ENCODE measurements at regions not wholly inside any gene's neighbourhood (a gene's known extent, or its start where the extent isn't known, plus 50 kb on each side); places are given as distances from the start of the nearest gene placed in this dataset.
A peak's percentile ranks its signal among the peaks of the same experiment; 100 is the strongest.
"Not testable (repeated sequence)": the region's sequence is repeated elsewhere in the genome, so short reads cannot be mapped to it uniquely, and the experiment has no call there.

DNA sequence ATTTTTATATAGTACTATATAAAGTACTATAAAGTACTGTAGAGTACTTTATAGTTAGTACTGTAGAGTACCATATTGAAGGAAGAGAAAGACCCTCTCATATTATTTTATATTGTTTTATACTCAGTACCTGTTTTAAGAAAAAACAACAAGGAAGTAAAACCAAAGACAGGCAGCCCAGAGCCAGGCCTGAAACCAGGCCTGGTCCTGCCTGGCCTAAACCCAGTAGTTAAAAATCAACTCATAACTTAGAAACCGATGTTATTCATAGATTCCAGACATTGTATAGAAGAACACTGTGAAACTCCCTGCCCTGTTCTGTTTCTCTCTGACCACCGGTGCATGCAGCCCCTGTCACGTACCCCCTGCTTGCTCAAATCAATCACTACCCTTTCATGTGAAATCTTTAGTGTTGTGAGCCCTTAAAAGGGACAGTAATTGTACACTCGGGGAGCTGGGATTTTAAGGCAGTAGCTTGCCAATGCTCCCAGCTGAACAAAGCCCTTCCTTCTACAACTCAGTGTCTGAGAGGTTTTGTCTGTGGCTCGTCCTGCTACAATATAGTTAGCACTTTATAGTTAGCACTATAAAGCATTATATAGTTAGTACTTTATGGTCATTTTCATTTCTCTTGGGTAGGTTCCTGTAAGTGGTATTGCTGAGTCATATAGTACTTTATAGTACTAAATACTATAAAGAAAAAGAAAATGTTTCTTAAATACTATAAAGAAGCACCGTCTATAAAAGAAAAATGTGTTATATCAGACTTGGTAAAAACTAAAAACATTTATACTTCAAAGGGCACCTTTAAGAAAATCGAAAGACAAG lies 940.6 kb upstream of the ACO1 start:
- H3K9me3 ChIP-seq (ENCODE audit: control extremely low read depth in 1 of 5, control insufficient read depth in 4 of 5, insufficient read depth in 2 of 5, low read depth in 1 of 5, low read length in 4 of 5); CTCF ChIA-PET: not testable (repeated sequence)

DNA sequence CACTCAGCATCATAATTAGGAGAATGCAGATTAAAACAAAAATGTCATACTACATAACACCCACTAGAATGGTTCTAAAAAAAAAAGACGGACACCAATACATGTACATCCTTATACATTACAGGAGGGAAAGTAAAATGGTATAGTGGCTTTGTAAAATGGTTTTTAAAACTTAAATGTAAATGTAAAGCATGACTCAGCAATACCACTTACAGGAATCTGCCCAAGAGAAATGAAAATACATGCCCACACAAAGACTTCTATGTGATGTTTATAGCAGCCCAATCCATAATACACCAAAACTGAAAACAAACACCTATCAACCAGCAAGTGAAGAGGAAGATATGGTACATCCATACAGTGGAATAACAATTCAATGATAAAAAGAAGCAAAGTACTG lies 939.1 kb upstream of the ACO1 start:
- Histone ChIP-seq H3K27ac (ENCODE audit: insufficient read depth in 1 of 2, low read depth in 1 of 2, low read length in 2 of 2, poor library complexity in 1 of 2, severe bottlenecking in 2 of 2) (no peak overlapping the region), H3K4me3 (ENCODE audit: control insufficient read depth in 1 of 7, extremely low read depth in 1 of 7, insufficient read depth in 4 of 7, low read depth in 2 of 7, low read length in 6 of 7) (no peak overlapping the region), H3K27me3 (replicated peaks in 2 of 5; ENCODE audit: control insufficient read depth in 4 of 5, insufficient read depth in 5 of 5, low read length in 4 of 5) (no peaks in the 10 kb centered on the region), H3K4me1 (ENCODE audit: control extremely low read depth in 1 of 4, control insufficient read depth in 4 of 4, insufficient read depth in 4 of 4, low read length in 3 of 4) (no peaks in the 10 kb centered on the region), H3K9me3 (ENCODE audit: control extremely low read depth in 1 of 5, control insufficient read depth in 4 of 5, insufficient read depth in 2 of 5, low read depth in 1 of 5, low read length in 4 of 5) (no peaks in the 10 kb centered on the region), H3K36me3 (ENCODE audit: control insufficient read depth in 4 of 4, insufficient read depth in 4 of 4, low read length in 3 of 4) (no peaks in the 10 kb centered on the region)
- ChIA-PET POLR2A (no interaction called here), CTCF (no interaction called here)
- WGBS (ENCODE audit: insufficient coverage), result no CpG with 5 or more reads among the region's 1 CpG
- DNase-seq, result no peak

More for the DNA sequence above, 940.6 kb upstream of the ACO1 start:
- DNase-seq; H3K36me3 ChIP-seq (ENCODE audit: control insufficient read depth in 4 of 4, insufficient read depth in 4 of 4, low read length in 3 of 4); POLR2A ChIA-PET; H3K27me3 ChIP-seq (replicated peaks in 2 of 5; ENCODE audit: control insufficient read depth in 4 of 5, insufficient read depth in 5 of 5, low read length in 4 of 5); H3K4me3 ChIP-seq (ENCODE audit: control insufficient read depth in 1 of 7, extremely low read depth in 1 of 7, insufficient read depth in 4 of 7, low read depth in 2 of 7, low read length in 6 of 7); H3K4me1 ChIP-seq (ENCODE audit: control extremely low read depth in 1 of 4, control insufficient read depth in 4 of 4, insufficient read depth in 4 of 4, low read length in 3 of 4); H3K27ac ChIP-seq (ENCODE audit: insufficient read depth in 1 of 2, low read depth in 1 of 2, low read length in 2 of 2, poor library complexity in 1 of 2, severe bottlenecking in 2 of 2): not testable (repeated sequence)
- WGBS (ENCODE audit: insufficient coverage), result no CpG with 5 or more reads among the region's 7 CpGs

DNA sequence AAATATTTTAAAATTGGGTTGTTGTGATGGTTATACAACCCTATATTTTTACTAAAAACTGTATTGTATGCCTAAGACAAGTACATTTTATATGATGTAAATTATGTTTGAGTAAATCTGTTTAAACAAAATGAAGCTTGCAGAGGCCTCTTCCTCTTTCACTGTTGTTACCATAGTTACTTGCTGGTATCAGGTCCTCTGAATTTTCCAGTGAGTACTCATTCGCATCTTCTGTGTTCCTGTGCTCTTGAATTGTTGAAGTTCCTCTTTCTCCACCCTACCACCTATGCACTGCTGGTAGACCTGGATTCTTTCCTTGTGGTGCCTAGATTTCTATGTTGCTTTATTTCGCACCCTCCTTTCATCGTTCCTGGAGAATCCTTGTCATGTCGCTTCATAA lies 938.5 kb upstream of the ACO1 start:
- Histone ChIP-seq H3K27ac (ENCODE audit: insufficient read depth in 1 of 2, low read depth in 1 of 2, low read length in 2 of 2, poor library complexity in 1 of 2, severe bottlenecking in 2 of 2) (no peak overlapping the region), H3K4me3 (ENCODE audit: control insufficient read depth in 1 of 7, extremely low read depth in 1 of 7, insufficient read depth in 4 of 7, low read depth in 2 of 7, low read length in 6 of 7) (no peak overlapping the region), H3K36me3 (ENCODE audit: control insufficient read depth in 4 of 4, insufficient read depth in 4 of 4, low read length in 3 of 4) (no peaks in the 10 kb centered on the region), H3K9me3 (ENCODE audit: control extremely low read depth in 1 of 5, control insufficient read depth in 4 of 5, insufficient read depth in 2 of 5, low read depth in 1 of 5, low read length in 4 of 5) (no peaks in the 10 kb centered on the region), H3K27me3 (replicated peaks in 2 of 5; ENCODE audit: control insufficient read depth in 4 of 5, insufficient read depth in 5 of 5, low read length in 4 of 5) (no peaks in the 10 kb centered on the region), H3K4me1 (ENCODE audit: control extremely low read depth in 1 of 4, control insufficient read depth in 4 of 4, insufficient read depth in 4 of 4, low read length in 3 of 4) (no peaks in the 10 kb centered on the region)
- ChIA-PET CTCF (no interaction called here), POLR2A (no interaction called here)
- WGBS (ENCODE audit: insufficient coverage), result 60% methylated on average over 1 of the region's 4 CpGs
- peak in 2 of 3 donors; percentile 9 to 26 for DNase-seq

DNA sequence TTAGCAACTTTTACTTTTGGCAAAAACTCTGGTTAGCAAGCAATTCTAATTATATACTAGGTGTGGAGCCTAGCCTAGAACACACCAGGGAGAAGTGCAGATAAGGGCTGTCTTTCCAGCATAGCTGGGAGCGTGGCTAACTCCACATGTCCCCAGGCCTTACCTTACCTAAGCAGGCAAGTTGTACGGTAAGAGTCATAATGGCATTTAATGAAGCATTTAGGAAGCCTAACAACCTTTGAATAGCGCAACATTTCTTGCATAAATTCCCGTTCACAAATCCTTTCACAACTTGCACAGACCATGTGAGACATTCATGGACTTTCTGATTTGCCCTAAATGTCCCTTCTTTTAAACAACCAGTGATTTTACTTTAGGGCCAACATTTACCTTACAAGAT lies 917.4 kb upstream of the ACO1 start:
- no peak overlapping the region for H3K27ac ChIP-seq (ENCODE audit: insufficient read depth in 1 of 2, low read depth in 1 of 2, low read length in 2 of 2, poor library complexity in 1 of 2, severe bottlenecking in 2 of 2)
- ChIA-PET CTCF (no interaction called here), POLR2A (no interaction called here)
- H3K9me3 ChIP-seq (ENCODE audit: control extremely low read depth in 1 of 5, control insufficient read depth in 4 of 5, insufficient read depth in 2 of 5, low read depth in 1 of 5, low read length in 4 of 5), result no peaks in the 10 kb centered on the region
- no peak for DNase-seq
- H3K4me3 ChIP-seq (ENCODE audit: control insufficient read depth in 1 of 7, extremely low read depth in 1 of 7, insufficient read depth in 4 of 7, low read depth in 2 of 7, low read length in 6 of 7), result no peak overlapping the region
- H3K36me3 ChIP-seq (ENCODE audit: control insufficient read depth in 4 of 4, insufficient read depth in 4 of 4, low read length in 3 of 4), result no peaks in the 10 kb centered on the region
- H3K4me1 ChIP-seq (ENCODE audit: control extremely low read depth in 1 of 4, control insufficient read depth in 4 of 4, insufficient read depth in 4 of 4, low read length in 3 of 4), result no peaks in the 10 kb centered on the region
- 95% methylated on average over 3 of the region's 4 CpGs for WGBS (ENCODE audit: insufficient coverage)
- no peaks in the 10 kb centered on the region for H3K27me3 ChIP-seq (replicated peaks in 2 of 5; ENCODE audit: control insufficient read depth in 4 of 5, insufficient read depth in 5 of 5, low read length in 4 of 5)

DNA sequence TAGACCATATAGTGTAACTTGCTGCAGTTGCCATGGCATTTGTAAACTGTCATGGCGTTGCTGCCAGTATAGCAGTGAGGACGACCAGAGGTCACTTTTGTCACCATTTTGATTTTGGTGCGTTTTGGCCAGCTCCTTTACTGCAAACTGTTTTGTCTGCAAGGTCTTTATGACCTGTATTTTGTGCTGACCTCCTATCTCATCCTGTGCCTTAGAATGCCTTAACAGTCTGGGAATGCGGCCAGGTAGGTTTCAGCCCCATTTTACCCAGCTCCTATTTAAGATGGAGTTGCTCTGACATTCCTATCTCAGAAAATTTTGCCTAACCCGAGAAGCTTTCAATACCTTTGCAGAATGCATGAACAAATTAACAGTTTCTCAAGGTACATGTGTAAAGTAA lies 914.4 kb upstream of the ACO1 start:
- POLR2A ChIA-PET, result no interaction called here
- no peak for DNase-seq
- CTCF ChIA-PET, result no interaction called here
- Histone ChIP-seq H3K36me3 (ENCODE audit: control insufficient read depth in 4 of 4, insufficient read depth in 4 of 4, low read length in 3 of 4) (no peaks in the 10 kb centered on the region), H3K4me3 (ENCODE audit: control insufficient read depth in 1 of 7, extremely low read depth in 1 of 7, insufficient read depth in 4 of 7, low read depth in 2 of 7, low read length in 6 of 7) (no peak overlapping the region), H3K9me3 (ENCODE audit: control extremely low read depth in 1 of 5, control insufficient read depth in 4 of 5, insufficient read depth in 2 of 5, low read depth in 1 of 5, low read length in 4 of 5) (no peaks in the 10 kb centered on the region), H3K27ac (ENCODE audit: insufficient read depth in 1 of 2, low read depth in 1 of 2, low read length in 2 of 2, poor library complexity in 1 of 2, severe bottlenecking in 2 of 2) (no peak overlapping the region), H3K4me1 (ENCODE audit: control extremely low read depth in 1 of 4, control insufficient read depth in 4 of 4, insufficient read depth in 4 of 4, low read length in 3 of 4) (no peaks in the 10 kb centered on the region), H3K27me3 (replicated peaks in 2 of 5; ENCODE audit: control insufficient read depth in 4 of 5, insufficient read depth in 5 of 5, low read length in 4 of 5) (no peaks in the 10 kb centered on the region)
- 87% methylated on average over 4 of the region's 5 CpGs for WGBS (ENCODE audit: insufficient coverage)

DNA sequence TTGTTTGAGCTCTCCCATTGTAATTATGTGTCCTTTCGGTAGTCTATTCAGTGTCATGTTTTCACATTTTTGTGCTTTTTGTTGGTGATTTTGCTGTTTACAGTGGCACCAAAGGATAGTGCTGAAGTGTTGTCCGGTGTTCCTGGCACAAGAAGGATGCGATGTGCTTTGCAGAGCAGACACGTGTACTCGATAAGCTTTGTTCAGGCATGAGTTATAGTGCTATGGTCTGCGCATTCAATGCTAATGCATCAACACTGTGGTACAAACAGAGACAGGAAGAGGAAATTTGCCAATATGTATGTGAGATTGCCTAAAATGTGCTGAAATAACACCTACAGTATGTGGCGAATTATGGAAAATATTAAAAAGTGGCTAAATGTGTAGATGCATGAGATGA lies 913.4 kb upstream of the ACO1 start:
- Histone ChIP-seq H3K4me3 (ENCODE audit: control insufficient read depth in 1 of 7, extremely low read depth in 1 of 7, insufficient read depth in 4 of 7, low read depth in 2 of 7, low read length in 6 of 7) (no peak overlapping the region), H3K4me1 (ENCODE audit: control extremely low read depth in 1 of 4, control insufficient read depth in 4 of 4, insufficient read depth in 4 of 4, low read length in 3 of 4) (no peaks in the 10 kb centered on the region), H3K9me3 (ENCODE audit: control extremely low read depth in 1 of 5, control insufficient read depth in 4 of 5, insufficient read depth in 2 of 5, low read depth in 1 of 5, low read length in 4 of 5) (no peaks in the 10 kb centered on the region), H3K36me3 (ENCODE audit: control insufficient read depth in 4 of 4, insufficient read depth in 4 of 4, low read length in 3 of 4) (no peaks in the 10 kb centered on the region), H3K27ac (ENCODE audit: insufficient read depth in 1 of 2, low read depth in 1 of 2, low read length in 2 of 2, poor library complexity in 1 of 2, severe bottlenecking in 2 of 2) (no peak overlapping the region), H3K27me3 (replicated peaks in 2 of 5; ENCODE audit: control insufficient read depth in 4 of 5, insufficient read depth in 5 of 5, low read length in 4 of 5) (no peaks in the 10 kb centered on the region)
- CTCF ChIA-PET, result no interaction called here
- 98% methylated on average over 6 of the region's 7 CpGs for WGBS (ENCODE audit: insufficient coverage)
- DNase-seq, result no peak
- POLR2A ChIA-PET, result no interaction called here

DNA sequence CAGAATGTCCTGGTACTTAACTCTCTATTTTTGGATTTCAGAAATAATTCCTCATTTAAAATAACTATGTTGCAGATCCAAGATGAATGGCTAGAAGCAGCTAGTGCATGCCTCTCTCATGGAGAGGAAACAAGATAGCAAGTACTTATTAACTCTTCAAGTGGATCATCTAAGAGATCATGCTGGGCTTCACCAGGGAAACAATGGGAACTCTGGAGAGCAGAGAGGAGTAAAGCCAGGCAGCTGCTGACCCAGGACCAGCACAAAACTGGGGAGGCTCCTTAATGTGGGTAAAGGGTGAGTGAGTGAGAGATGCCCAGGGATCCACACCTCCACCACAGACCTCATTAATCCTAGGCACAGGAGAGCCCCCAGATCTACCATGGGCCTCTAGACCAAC lies 897.8 kb upstream of the ACO1 start:
- no peaks in the 10 kb centered on the region for H3K36me3 ChIP-seq (ENCODE audit: control insufficient read depth in 4 of 4, insufficient read depth in 4 of 4, low read length in 3 of 4)
- ChIA-PET POLR2A (no interaction called here), CTCF (no interaction called here)
- H3K4me3 ChIP-seq (ENCODE audit: control insufficient read depth in 1 of 7, extremely low read depth in 1 of 7, insufficient read depth in 4 of 7, low read depth in 2 of 7, low read length in 6 of 7), result no peak overlapping the region
- no peaks in the 10 kb centered on the region for H3K9me3 ChIP-seq (ENCODE audit: control extremely low read depth in 1 of 5, control insufficient read depth in 4 of 5, insufficient read depth in 2 of 5, low read depth in 1 of 5, low read length in 4 of 5)
- DNase-seq, result no peak
- no peaks in the 10 kb centered on the region for H3K27me3 ChIP-seq (replicated peaks in 2 of 5; ENCODE audit: control insufficient read depth in 4 of 5, insufficient read depth in 5 of 5, low read length in 4 of 5)
- H3K4me1 ChIP-seq (ENCODE audit: control extremely low read depth in 1 of 4, control insufficient read depth in 4 of 4, insufficient read depth in 4 of 4, low read length in 3 of 4), result no peaks in the 10 kb centered on the region
- no peak overlapping the region for H3K27ac ChIP-seq (ENCODE audit: insufficient read depth in 1 of 2, low read depth in 1 of 2, low read length in 2 of 2, poor library complexity in 1 of 2, severe bottlenecking in 2 of 2)
